NCI-H1092 (cell line): ENCODE measurements at regions not wholly inside any gene's neighbourhood (a gene's known extent, or its start where the extent isn't known, plus 50 kb on each side); places are given as distances from the start of the nearest gene placed in this dataset.

Source experiments
- DNase-seq: peaks from one replicate; lab custom pipeline; 2025; lab: John Stamatoyannopoulos, UW

DNA sequence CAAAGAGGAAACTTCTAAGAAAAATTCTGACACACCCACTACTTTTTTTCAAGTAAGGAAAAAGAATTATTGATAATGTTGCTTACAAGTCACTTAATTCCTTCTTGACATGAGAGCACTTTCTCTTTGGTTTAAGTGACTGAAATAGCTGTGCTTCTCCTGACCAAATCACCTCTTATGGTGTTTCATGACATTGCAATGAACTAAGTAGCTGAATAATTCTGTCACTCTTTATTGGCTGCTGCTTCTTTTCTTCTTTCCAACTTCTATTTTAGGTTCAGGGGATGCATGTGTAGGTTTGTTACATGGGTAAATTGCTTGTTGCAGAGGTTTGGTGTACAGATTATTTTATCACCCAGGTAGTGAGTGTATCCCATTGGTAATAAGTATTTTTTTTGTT, 447.6 kb upstream of the NETO1 start:
- no peak for DNase-seq

DNA sequence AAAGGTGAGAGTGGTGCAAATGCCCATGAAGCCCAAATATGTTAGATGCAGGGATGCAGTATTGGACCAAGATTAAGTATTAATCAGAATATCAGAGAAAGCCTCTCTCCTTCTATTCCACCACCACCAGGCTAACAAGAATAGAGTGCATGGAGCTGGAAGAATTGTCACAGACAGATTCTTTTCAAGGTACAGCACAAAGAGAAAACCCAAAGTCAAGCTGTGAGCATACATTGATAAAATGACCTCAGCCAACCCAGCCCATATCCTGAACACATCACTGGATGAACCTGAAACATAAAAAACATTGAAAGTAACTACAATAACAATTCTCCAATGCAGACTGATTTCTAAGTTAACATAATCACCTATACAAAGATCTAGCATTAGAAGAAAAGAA, 445.7 kb upstream of the NETO1 start:
- DNase-seq: no peak

DNA sequence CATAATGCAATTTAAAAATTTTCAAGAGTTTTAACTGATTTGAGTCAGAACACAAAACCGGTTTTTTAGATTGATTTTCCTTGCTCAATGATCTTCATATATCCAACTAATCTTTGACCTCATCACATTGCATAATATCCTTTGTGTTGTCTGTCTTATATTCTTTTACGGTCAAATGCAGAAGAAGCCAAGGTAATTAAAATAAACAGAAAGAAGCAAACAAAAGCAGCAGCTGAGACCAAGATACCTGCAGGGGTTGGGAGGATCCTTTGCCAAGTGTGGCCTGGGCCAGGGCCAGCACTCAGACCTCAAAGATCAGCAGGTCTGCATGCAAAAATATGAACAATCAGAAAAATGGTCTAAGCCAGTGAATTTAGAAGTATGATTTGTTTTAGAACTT, 428.9 kb upstream of the NETO1 start:
- DNase-seq: no peak

- no peak for DNase-seq
Measured at GRCh38 chr18:73292156-73292555, 424.4 kb upstream of the NETO1 start.

DNA sequence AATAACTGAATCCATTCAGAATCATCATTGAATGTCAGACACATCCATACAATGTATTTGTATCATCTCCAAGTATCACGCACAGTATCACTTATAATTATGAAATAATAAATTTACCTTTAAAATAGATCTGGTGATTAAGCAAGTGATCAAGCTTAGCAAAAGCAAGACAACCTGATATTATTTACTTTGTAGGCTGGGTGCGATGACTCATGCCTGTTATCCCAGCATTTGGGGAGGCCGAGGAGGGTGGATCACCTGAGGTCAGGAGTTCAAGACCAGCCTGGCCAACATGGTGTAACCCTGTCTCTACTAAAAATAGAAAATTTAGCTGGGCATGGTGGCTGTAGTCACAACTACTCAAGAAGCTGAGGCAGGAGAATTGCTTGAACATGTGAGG, 421.0 kb upstream of the NETO1 start:
- DNase-seq: no peak

- no peak for DNase-seq
Measured at GRCh38 chr18:73286584-73286983, 418.8 kb upstream of the NETO1 start.

GRCh38 chr18:73283788-73284187, 416.0 kb upstream of the NETO1 start:
- DNase-seq: no peak

DNA sequence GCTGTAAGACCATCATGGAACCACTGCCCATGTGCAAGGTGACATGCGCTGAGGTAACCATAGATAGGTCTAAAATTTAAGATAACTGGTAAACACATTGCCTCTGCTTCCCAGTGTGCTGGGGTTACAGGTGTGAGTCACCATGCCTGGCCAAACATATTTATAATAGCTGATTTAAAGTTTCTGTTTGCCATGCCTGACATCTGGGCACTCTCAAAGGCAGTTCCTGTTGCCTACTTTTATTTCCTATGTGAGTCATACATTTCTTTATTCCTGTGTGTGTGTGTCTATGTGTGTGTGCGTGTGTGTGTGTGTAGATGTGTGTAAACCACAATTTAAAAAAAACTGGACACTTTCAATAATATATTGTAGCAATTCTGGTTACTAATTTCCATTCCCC, 415.2 kb upstream of the NETO1 start:
- no peak for DNase-seq

DNA sequence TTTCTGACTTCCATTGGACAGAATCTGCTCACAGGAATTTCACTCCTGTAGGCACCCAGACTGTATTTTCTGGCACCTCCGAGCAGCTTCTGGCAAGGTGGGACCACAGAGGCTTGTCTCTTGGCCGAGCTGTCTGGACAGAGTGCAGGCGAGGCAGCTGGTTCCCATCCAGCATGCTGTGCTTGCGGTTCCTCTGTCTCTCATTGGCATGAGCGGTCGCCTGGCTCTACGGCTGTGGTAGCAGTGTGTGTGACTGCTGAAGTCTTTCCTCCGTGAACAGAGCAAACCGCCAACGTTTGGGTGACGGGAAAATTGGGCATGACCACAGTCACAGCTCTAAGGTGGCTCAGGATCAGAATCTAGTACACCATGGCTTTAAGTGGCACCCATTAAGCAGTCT, 411.7 kb upstream of the NETO1 start:
- no peak for DNase-seq

- DNase-seq: no peak
Measured at GRCh38 chr18:73274812-73275621, 407.2 kb upstream of the NETO1 start.

- DNase-seq: no peak
Measured at GRCh38 chr18:73270920-73271634, 403.3 kb upstream of the NETO1 start.

DNA sequence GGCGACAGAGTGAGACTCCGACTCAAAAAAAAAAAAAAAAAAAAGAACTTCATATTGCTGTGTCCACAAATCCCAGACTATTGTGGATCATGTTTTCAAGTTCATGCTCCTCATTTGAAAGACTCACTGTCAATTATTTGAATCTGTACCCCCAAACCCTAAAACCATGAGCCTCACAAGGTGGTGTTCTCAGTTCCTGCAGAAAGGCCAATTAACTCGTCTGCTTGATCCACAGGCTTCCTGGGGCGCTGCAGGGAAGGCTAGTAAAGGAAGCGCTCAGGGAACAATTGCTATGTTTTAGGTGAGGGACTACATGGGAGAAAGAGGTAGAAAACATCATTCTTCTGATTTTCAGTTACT, 396.8 kb upstream of the NETO1 start:
- no peak for DNase-seq

- no peak for DNase-seq
Measured at GRCh38 chr18:73261923-73262322, 394.1 kb upstream of the NETO1 start.

GRCh38 chr18:73261243-73261642, 393.5 kb upstream of the NETO1 start:
- no peak for DNase-seq

DNA sequence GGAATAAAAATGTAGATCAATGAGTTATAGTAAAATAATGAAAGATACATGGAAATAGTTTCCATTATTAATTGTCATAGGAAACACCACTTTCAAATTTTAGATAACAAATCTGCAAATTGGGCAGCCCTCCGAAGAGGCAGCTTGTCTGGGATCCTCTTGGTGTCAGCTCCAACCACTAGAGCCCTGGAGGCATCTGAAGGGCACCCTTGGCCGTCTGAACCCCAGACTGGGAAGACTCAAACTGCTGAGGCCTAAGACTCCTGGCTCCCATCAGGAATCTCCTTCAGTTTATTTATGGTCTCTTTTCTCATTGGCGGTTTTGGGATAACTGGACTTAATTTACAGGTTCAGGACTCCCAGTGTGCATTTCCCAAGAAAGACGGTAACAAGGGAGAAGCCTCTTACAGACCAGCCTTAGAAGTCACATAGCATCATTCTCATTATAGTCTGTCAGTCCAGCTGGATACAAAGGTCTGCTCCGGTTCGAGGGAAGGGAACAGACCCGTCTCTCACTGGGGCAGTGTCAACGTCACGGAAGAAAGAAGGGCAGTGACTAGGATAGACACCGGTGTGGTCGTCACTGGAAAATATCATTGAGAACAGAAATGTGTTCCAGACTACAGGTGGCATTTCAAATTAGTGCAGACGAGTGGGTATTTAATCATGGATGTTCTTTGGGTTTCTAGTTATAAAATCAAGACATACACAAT, 390.7 kb upstream of the NETO1 start:
- DNase-seq: no peak

GRCh38 chr18:73254564-73254963, 386.8 kb upstream of the NETO1 start:
- DNase-seq: no peak

DNA sequence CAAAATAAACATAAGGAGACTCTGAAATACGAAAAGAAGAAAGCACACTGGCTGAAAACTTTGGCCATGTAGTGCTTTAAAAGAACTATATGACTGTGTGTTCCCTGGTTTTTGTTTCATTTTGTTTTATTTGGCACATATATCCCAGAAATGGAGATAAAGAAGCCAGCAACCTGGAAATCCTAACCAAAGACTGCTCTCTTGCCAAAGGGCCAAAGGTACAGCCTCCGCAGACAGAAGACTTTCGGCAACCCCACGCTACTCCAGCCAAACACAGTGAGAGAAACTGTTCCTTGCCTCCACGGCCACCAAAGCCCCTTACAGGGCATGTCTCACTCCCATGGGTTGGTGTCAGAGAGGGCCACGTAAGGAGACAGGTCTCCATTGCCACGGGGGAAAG, 381.2 kb upstream of the NETO1 start:
- no peak for DNase-seq

GRCh38 chr18:73246763-73247162, 379.0 kb upstream of the NETO1 start:
- DNase-seq: no peak

DNA sequence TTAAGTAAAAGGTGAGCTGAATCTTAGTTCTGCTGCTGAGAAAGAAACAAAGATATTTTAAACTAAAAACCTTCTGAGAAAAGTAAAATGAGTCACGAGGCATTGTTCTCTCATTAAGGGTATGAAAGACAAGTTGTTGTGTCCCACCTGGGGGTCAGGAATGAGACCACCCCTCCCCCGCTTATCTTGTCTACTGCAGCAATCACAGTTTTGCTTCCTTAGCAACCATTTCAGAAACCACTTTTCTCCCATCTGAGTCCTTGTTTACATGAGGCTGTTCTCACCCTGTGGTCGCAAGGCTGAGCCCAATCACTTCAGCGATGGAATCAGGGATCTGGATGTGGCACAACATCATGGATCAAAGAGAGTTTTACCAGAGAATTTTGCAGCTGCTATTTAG, 377.6 kb upstream of the NETO1 start:
- no peak for DNase-seq

- no peak for DNase-seq
Measured at GRCh38 chr18:73244401-73244800, 376.6 kb upstream of the NETO1 start.

GRCh38 chr18:73240899-73241298, 373.1 kb upstream of the NETO1 start:
- no peak for DNase-seq

DNA sequence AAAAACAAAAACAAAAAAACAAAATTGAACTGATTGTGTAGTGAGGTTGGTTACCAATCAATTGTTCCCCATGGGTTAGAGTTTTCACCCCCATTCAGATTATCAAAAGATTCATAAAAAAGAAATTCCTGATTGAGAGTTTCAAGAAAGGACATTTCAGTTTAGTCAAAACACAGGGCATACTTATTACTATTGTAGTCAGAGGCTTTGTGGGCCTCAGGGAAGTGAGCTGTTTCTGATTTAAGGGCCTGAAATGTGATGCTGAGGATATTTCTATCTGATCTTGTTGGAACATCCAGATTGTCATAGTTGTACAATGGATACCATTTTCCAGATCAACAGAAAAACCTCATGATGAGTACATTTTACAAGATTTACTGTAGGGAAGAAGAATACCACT, 368.1 kb upstream of the NETO1 start:
- no peak for DNase-seq

DNA sequence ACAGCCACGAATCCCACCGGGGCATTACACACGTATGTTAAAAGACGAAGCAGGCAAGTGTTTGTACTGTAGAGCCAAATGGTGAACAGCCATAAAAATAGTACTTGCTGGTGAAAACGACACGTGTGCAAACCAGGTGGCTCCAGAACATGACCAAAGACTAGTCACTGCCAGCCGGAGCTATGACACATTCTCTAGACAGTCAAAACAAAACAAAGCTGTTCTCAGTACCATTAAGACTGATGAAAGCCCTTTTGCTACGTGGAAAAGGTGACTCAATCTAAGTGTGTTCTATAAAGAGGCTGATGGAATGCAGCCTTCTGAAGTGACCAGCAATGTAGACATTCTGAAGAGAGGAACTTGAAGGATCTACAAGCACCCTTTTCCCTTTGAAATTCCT, 367.7 kb upstream of the NETO1 start:
- DNase-seq: no peak
